G401 (cell line): ENCODE measurements at regions not wholly inside any gene's neighbourhood (a gene's known extent, or its start where the extent isn't known, plus 50 kb on each side); places are given as distances from the start of the nearest gene placed in this dataset.
"Not testable (repeated sequence)": the region's sequence is repeated elsewhere in the genome, so short reads cannot be mapped to it uniquely, and the experiment has no call there.

Experiments
- DNase-seq: peaks from one replicate; pipeline ENCODE4 v3.0.0-alpha.2; 2015; ENCODE audit warnings: low spot score
- in situ Hi-C: cut with HindIII; loops from 2 replicates; pipeline ENCODE4 v1.10.0; 2016; ENCODE audit warnings: low sequenced_read_pairs, mixed read lengths

DNA sequence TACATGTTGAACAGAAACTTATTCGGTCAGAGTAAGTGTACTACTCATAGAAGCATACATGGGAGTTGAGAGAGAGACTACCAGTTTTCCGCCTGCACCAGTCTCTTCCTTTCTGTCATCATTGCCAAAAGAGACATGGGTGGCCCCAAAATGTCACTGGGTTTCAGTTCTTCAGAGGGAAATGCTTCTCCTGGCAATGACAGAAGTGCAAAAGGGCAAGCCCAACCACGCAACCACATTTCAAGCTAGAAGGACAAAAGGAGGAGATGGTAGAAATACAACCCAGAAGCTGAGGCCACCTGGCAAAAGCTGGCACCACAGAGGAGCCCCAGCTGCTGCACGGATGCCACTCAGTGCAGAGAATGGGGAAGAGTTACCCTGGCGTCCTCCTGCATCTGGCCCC lies 320.1 kb downstream of the BCOR start:
- in situ Hi-C loops: no loop called here
- DNase-seq: no peak

GRCh38 chrX:39779952-39780783 lies 317.6 kb downstream of the BCOR start:
- no peak for DNase-seq
- in situ Hi-C loops: no loop called here

- no peak for DNase-seq
- in situ Hi-C loops: no loop called here
These were observed 315.5 kb downstream of the BCOR start for GRCh38 chrX:39782276-39782675.

GRCh38 chrX:39787999-39788398 lies 309.8 kb downstream of the BCOR start:
- DNase-seq: no peak

DNA sequence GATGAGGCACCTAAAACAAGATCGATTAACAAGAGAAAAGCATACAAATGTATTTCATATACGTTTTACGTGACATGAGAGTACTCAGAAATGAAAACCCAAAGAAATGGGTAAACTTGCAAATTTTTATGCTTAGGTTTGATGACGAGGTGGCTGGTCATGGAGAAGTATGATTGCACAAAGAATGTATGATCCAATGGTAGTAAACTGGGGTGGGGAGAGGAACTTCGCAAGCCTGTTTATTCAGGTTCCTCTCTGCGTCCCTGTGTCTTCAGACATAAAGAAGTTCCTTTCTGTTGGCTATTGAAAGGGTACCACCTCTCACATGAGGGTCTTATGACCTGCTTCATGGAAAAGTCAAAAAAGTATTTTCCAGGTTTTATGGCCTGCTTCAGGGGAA lies 309.2 kb downstream of the BCOR start:
- in situ Hi-C loops: no loop called here

More at GRCh38 chrX:39787999-39788398, 309.8 kb downstream of the BCOR start:
- in situ Hi-C loops: no loop called here

GRCh38 chrX:39791691-39792090 lies 306.1 kb downstream of the BCOR start:
- in situ Hi-C loops: no loop called here

More for the DNA sequence above, 309.2 kb downstream of the BCOR start:
- DNase-seq: no peak

DNA sequence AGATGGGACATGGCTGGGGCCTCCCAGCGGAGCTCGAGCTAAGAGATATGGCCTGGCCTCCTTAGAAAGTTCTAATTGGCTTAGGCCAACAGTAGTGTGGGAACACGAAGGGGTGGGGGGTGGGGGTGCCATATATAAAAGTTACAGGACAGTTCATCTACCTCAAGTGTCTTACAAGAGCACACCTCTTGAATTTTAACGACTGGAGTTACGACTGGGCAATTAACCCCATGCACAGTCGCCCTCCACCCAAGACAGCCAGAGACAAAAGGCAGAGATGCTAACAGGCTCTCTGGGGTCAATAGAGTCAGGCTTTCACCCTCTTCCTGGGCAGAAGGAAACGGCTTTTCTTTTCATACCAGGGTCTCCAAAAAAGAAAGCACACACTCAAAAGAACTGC lies 302.2 kb downstream of the BCOR start:
- DNase-seq: no peak
- in situ Hi-C loops: no loop called here

More at GRCh38 chrX:39791691-39792090, 306.1 kb downstream of the BCOR start:
- DNase-seq: no peak

- in situ Hi-C loops: no loop called here
- DNase-seq: no peak
These were observed 300.9 kb downstream of the BCOR start for GRCh38 chrX:39796856-39797255.

DNA sequence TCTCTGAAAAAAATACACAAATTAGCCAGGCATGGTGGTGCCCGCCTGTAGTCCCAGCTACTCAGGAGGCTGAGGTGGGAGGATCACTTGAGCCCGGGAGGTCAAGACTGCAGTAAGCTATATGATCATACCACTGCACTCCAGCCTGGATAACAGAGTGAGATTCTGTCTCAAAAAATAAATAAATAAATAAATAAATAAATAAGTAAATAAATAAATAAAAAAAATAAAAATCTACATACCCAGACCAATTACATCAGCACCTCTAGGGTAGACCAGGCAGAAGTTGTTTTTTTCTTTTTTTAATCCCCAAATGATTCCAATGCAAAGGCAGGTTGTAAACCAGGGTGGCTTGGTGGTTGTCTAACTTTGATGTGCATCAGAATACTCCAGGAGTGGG lies 299.3 kb downstream of the BCOR start:
- in situ Hi-C loops, DNase-seq: not testable (repeated sequence)

DNA sequence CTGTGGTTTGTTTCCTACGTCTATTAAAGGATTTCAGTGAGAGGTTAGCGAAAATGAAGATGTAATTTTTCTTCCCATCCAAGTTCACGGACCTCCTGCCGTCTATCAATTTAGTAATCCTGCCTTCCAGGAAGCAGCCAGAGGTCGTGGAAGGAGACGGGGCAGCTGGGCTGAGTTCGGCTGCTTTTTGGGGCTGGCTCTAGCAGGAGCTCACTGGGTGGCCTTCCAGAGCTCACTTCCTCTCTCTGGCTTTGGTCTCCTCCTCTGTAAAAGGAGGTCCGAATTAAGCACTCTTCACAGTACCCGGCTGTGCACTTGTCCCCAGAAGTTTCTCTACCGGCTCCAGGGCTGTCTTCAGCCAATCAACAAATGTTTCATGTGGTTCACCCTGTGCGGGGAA lies 295.4 kb downstream of the BCOR start:
- no peak for DNase-seq
- in situ Hi-C loops: no loop called here

GRCh38 chrX:39802908-39803307 lies 294.9 kb downstream of the BCOR start:
- in situ Hi-C loops: no loop called here

DNA sequence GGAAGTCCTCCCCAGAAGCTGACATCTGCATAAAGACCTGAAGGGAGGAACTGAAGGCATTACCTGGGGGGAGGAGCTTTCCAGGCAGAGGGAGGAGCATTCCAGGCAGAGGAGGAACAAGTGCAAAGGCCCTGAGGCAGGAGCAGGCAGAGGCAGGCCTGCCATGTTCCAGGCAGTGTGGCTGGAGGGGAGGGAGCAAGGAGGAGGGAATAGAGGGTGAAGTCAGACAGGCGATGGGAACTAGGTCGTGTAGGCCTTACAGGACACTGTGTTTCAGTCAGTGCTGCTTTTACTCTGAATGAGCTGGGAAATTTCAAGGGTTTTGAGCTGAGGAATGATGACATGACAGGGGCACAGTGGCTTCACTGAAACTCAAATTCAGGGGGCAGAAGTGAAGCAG lies 292.7 kb downstream of the BCOR start:
- in situ Hi-C loops: no loop called here
- DNase-seq: no peak

More at GRCh38 chrX:39802908-39803307, 294.9 kb downstream of the BCOR start:
- DNase-seq: no peak

GRCh38 chrX:39805825-39806224 lies 291.9 kb downstream of the BCOR start:
- no peak for DNase-seq
- in situ Hi-C loops: no loop called here

GRCh38 chrX:39808471-39808917 lies 289.3 kb downstream of the BCOR start:
- peak; percentile 15 for DNase-seq
- in situ Hi-C loops: no loop called here

DNA sequence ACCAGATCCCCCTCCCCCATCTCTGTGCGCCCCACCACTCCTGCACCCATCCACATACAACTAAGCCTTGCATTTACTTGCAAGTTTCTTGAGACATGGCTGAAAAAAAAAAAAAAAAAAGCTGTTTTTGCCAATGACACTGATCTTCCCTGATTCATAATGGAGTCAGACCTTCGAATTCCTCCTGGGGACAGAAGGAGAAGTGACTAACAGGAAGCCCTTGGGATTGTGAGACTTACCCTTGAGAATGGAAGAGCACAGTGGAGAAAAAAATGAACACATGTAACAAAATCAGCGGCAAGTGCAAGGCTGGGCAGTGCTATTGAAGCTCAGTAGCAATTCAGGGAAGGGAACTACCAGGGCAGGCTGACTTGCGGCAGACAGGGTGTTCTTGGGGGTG lies 288.4 kb downstream of the BCOR start:
- in situ Hi-C loops: no loop called here
- no peak for DNase-seq

DNA sequence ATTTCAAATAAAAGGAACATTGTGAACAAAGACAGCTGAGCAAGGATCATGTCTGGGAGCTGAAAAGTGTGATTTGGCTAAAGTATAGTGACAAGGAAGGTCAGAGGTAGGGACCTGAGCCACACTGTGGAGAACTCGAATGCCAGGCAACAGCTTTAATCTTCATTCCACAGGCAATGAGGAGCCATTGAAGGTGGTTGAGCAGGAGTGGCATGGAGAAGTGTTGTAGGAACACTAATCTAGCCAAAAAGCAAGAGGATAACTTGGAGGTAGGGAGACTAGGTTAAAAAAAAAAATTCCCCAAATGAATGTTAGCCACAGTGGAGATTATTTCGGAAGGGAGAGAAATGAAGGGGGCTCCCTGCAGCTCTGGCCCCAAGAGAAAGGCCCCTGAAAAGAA lies 286.9 kb downstream of the BCOR start:
- in situ Hi-C loops: no loop called here

GRCh38 chrX:39811376-39811775 lies 286.4 kb downstream of the BCOR start:
- in situ Hi-C loops: no loop called here
- DNase-seq: peak; percentile 34

More for the DNA sequence above, 286.9 kb downstream of the BCOR start:
- DNase-seq: no peak

DNA sequence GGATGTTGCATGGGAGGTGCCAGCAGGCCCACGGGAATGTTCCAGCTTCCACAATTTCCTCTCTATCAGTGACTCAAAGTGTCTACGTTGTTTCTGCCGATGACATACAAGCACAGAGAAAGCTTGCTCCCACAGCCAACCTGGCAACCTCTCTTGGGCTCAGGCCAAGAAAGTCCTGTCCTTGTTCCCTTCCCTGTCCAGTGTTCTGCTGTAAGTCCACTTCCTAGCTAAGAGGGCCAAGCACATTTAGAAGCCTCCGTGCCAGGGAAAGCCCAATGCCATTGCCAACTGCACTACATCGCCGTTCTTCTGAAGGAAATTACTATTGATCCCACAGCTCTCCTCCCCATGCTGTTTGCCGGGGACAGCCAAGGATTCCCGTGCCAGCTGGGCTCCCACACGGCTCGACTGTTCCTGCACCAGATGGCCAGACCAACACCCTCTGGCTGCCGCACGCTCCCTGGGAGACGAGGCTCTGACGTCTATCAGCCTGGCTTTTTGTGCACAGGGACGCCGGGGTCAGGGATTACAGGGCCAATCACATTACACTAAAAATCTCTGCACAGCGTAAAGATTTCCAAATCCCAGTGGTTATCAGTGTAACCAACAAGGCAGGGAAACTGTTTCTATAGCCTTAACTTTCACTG lies 284.0 kb downstream of the BCOR start:
- in situ Hi-C loops: no loop called here
- DNase-seq: peak; percentile 89

GRCh38 chrX:39814391-39814790 lies 283.4 kb downstream of the BCOR start:
- peak; percentile 15 for DNase-seq
- in situ Hi-C loops: no loop called here

DNA sequence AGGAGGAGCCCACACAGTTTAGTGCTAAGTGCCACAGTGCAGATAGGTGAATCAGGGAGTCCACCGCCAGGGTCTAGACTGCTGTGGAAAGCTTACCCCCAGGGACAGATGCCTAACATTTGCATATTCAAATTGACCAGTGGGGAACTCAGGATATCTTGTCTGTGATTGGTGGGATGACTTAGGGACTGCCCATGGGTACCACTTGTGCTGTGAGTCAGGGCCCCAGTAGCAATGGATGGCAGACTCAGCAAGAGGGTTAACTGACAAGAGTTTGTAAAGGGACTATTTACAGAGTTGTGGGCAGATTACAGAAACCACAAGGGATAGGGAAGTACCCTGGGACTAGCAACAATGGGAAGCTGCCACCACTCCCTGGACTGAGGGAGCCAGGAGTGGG lies 282.1 kb downstream of the BCOR start:
- no peak for DNase-seq
- in situ Hi-C loops: no loop called here
